ENCODE measurements at regions not wholly inside any gene's neighbourhood (a gene's known extent, or its start where the extent isn't known, plus 50 kb on each side); places are given as distances from the start of the nearest gene placed in this dataset.
A peak's percentile ranks its signal among the peaks of the same experiment; 100 is the strongest.

- no peak for DNase-seq (ENCODE audit: low read depth)
These were observed 76.9 kb upstream of the CDH20 start for GRCh38 chr18:61256291-61256690.

- no peak for DNase-seq (ENCODE audit: low read depth)
These were observed 71.4 kb upstream of the CDH20 start for GRCh38 chr18:61261870-61262269.

- no peak for DNase-seq (ENCODE audit: low read depth)
These were observed 60.4 kb upstream of the CDH20 start for GRCh38 chr18:61272793-61273192.

GRCh38 chr18:61273533-61273932, 59.7 kb upstream of the CDH20 start:
- no peak for DNase-seq (ENCODE audit: low read depth)

GRCh38 chr18:61274416-61274960, 58.7 kb upstream of the CDH20 start:
- DNase-seq (ENCODE audit: low read depth) = no peak

- DNase-seq (ENCODE audit: low read depth) = no peak
These were observed 55.4 kb upstream of the CDH20 start for GRCh38 chr18:61277808-61278207.

GRCh38 chr18:61281431-61281830, 51.8 kb upstream of the CDH20 start:
- DNase-seq (ENCODE audit: low read depth) = no peak

- DNase-seq (ENCODE audit: low read depth) = peak; percentile 2
These were observed 50.3 kb upstream of the CDH20 start for GRCh38 chr18:61282926-61283325.
